ENCODE measurements at regions not wholly inside any gene's neighbourhood (a gene's known extent, or its start where the extent isn't known, plus 50 kb on each side); places are given as distances from the start of the nearest gene placed in this dataset.
"Not testable (repeated sequence)": the region's sequence is repeated elsewhere in the genome, so short reads cannot be mapped to it uniquely, and the experiment has no call there.

DNA sequence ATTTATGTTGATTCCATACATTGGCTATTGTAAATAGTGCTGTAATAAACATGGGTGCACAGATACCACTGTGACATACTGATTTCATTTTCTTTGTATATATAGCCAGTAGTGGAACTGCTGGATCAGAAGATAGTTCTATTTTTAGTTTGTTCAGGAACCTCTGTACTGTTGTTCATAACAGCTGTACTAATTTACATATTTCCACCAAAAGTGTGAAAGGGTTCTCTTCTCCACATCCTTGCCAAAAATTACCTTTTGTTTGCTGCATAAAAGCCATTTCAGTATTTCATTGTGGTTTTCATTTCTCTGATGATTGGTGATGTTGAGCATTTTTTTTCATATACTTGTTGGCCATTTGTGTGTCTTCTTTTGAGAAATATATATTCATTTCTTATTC lies 1962.1 kb downstream of the PCDH9 start:
- Mint-ChIP-seq H3K36me3 (no peaks in the 10 kb centered on the region), H3K27ac (no peak overlapping the region), H3K4me3 (no peak overlapping the region), H3K27me3 (no peaks in the 10 kb centered on the region), H3K4me1 (no peaks in the 10 kb centered on the region), H3K9me3 (peaks cover 0 to 4% (median 3%) of the 10 kb centered on the region in 7 donors)
- ATAC-seq (ENCODE audit: low read depth in 2 of 2) = no peak
- no peak for DNase-seq

DNA sequence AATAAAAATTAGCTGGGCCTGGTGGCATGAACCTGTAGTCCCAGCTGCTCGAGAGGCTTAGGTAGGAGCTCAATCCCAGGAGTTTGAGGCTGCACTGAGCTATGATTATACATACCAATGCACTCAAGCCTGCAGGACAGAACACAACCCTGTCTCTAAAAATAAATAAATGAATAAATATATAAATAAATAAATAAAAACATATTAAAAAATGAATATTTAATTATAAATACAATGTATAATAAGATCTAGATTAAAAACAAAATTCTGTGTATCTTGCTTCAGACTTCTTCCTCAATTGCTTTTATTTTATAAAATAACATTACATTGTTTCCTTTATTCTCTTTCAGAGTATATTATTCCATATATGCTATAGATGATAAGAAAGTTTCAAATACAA lies 1964.1 kb downstream of the PCDH9 start:
- Mint-ChIP-seq H3K27me3 (no peaks in the 10 kb centered on the region), H3K9me3 (peaks cover 0 to under 1% (median 0%) of the 10 kb centered on the region in 7 donors), H3K27ac (no peak overlapping the region), H3K36me3 (no peaks in the 10 kb centered on the region), H3K4me3 (no peak overlapping the region), H3K4me1 (peaks cover 0 to 7% (median 4%) of the 10 kb centered on the region in 3 donors)
- DNase-seq (no peak), ATAC-seq (ENCODE audit: low read depth in 2 of 2) (no peak)

GRCh38 chr13:65264066-65264465 lies 1966.1 kb downstream of the PCDH9 start:
- no peak for DNase-seq
- no peak overlapping the region for H3K27ac Mint-ChIP-seq

GRCh38 chr13:65260946-65261891 lies 1968.9 kb downstream of the PCDH9 start:
- H3K27ac Mint-ChIP-seq = peak overlapping the region in 2 of 6 donors; percentile 21 to 78
- H3K27me3 Mint-ChIP-seq = no peaks in the 10 kb centered on the region
- no peak for ATAC-seq (ENCODE audit: low read depth in 2 of 2)
- no peaks in the 10 kb centered on the region for H3K36me3 Mint-ChIP-seq
- H3K4me3 Mint-ChIP-seq = peak overlapping the region in 2 of 8 donors; percentile 3 to 6
- H3K9me3 Mint-ChIP-seq = no peaks in the 10 kb centered on the region
- DNase-seq = no peak
- H3K4me1 Mint-ChIP-seq = peaks cover 0 to 8% (median 4%) of the 10 kb centered on the region in 3 donors

More at GRCh38 chr13:65264066-65264465, 1966.1 kb downstream of the PCDH9 start:
- H3K4me1 Mint-ChIP-seq = peaks cover 0 to 8% (median 4%) of the 10 kb centered on the region in 3 donors
- H3K9me3 Mint-ChIP-seq = no peaks in the 10 kb centered on the region
- no peaks in the 10 kb centered on the region for H3K27me3 Mint-ChIP-seq
- no peak overlapping the region for H3K4me3 Mint-ChIP-seq
- ATAC-seq (ENCODE audit: low read depth in 2 of 2) = no peak
- H3K36me3 Mint-ChIP-seq = no peaks in the 10 kb centered on the region

GRCh38 chr13:65240773-65241172 lies 1989.4 kb downstream of the PCDH9 start:
- no peak overlapping the region for H3K27ac Mint-ChIP-seq
- no peaks in the 10 kb centered on the region for H3K27me3 Mint-ChIP-seq
- no peak overlapping the region for H3K4me3 Mint-ChIP-seq
- H3K36me3 Mint-ChIP-seq = no peaks in the 10 kb centered on the region
- DNase-seq (no peak), ATAC-seq (ENCODE audit: low read depth in 2 of 2) (no peak)
- H3K9me3 Mint-ChIP-seq = peaks cover 0 to 15% (median 9%) of the 10 kb centered on the region in 7 donors
- H3K4me1 Mint-ChIP-seq = no peaks in the 10 kb centered on the region

DNA sequence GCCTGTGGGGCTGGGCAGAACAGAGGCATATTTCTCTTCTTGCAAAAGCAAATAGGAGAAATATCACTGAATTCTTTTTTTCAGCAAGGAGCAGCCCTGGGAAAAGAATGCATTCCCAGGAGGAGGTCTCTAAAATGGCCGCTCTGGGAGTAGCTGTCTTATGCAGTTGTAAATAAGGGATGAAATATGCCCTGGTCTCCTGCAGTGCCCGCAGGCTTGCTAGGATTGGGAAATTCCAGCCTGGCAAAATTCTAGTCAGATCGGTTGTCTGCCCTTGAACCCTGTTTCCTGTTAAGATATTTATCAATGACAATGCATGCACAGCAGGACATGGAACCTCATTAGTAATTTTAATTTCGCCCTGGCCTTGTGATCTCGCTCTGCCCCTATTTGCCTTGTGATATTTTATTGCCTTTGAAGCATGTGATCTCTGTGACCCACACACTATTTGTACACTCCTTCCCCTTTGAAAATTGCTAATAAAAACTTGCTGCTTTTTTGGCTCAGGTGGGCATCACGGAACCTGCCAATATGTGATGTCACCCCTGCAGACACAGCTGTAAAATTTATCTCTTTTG lies 1993.2 kb downstream of the PCDH9 start:
- no peak for DNase-seq
- Mint-ChIP-seq H3K9me3 (peaks cover 4 to 21% (median 11%) of the 10 kb centered on the region in 7 donors), H3K36me3 (no peaks in the 10 kb centered on the region), H3K4me1 (no peaks in the 10 kb centered on the region), H3K27ac (no peak overlapping the region), H3K4me3 (no peak overlapping the region), H3K27me3 (no peaks in the 10 kb centered on the region)
- ATAC-seq (ENCODE audit: low read depth in 2 of 2) = no peak

DNA sequence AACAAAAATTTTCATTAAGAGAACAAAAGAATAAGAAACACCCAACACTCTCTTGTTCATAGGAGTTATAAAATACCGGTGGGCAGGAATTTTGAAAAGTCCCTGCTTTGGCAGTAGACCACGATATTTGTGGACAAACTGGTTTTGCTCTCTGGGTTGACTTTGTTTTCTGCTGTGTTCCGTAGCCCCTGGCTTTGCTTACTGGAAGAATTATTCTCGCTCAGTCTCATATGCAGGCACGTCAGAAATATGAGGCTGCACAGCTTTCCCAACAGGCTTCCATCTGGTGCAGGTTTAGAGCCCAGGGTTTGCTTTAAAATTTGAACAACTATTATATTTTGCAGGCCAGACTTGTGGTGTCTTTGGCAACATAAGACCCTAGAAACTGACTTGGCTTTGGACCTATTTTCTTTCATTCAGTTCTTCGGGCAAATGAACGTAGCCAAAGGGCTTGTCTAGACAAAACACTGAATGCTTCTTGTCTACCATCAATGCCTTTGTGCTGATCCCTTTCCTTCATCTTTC lies 2012.6 kb downstream of the PCDH9 start:
- Mint-ChIP-seq H3K36me3 (no peaks in the 10 kb centered on the region), H3K9me3 (peaks cover 0 to 12% (median 5%) of the 10 kb centered on the region in 7 donors), H3K27ac (no peak overlapping the region), H3K4me3 (no peak overlapping the region), H3K27me3 (no peaks in the 10 kb centered on the region), H3K4me1 (no peaks in the 10 kb centered on the region)
- ATAC-seq (ENCODE audit: low read depth in 2 of 2) = no peak
- no peak for DNase-seq

DNA sequence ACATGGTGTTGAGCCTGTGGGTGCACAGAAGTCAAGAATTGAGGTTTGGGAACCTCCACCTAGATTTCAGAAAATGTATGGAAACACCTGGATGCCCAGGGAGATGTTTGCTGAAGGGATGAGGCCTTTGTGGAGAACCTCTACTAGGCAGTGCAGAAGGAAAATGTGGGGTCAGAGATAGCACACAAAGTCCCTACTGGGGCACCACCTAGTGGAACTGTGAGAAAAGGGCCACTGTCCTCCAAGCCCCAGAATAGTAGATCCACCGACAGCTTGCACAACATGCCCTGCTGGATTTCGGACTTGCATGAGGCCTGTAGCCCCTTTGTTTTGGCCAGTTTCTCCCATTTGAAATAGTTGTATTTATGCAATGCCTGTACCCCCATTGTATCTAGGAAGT lies 2027.3 kb downstream of the PCDH9 start:
- peaks cover 3 to 15% (median 9%) of the 10 kb centered on the region in 7 donors for H3K9me3 Mint-ChIP-seq
- not testable (repeated sequence) for H3K27ac Mint-ChIP-seq; H3K36me3 Mint-ChIP-seq; ATAC-seq (ENCODE audit: low read depth in 2 of 2); H3K27me3 Mint-ChIP-seq; H3K4me3 Mint-ChIP-seq; H3K4me1 Mint-ChIP-seq; DNase-seq

DNA sequence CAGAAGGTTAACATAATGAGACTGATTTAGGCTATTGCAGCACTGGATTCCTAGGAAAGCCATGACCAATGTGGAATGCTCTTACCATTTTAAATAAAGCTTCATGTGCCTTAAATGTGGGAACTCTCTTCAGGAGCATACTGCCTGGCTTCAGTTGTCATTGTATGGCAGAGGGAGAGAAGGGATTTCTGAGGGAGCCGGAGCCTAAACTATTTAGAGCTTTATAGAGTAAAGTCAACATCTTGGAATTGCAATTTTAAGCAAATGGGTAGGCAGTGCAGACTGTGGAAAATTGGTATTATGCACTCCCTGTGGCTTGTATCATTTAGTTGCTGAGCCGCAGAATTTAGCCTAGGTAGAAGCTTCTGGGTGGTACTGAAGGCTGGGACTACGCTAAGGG lies 2041.4 kb downstream of the PCDH9 start:
- Mint-ChIP-seq H3K27ac (peak overlapping the region in 1 of 6 donors; percentile 40), H3K4me3 (no peak overlapping the region), H3K4me1 (no peaks in the 10 kb centered on the region), H3K27me3 (no peaks in the 10 kb centered on the region), H3K36me3 (no peaks in the 10 kb centered on the region), H3K9me3 (peaks cover 0 to 22% (median 3%) of the 10 kb centered on the region in 7 donors)
- no peak for DNase-seq
- no peak for ATAC-seq (ENCODE audit: low read depth in 2 of 2)

DNA sequence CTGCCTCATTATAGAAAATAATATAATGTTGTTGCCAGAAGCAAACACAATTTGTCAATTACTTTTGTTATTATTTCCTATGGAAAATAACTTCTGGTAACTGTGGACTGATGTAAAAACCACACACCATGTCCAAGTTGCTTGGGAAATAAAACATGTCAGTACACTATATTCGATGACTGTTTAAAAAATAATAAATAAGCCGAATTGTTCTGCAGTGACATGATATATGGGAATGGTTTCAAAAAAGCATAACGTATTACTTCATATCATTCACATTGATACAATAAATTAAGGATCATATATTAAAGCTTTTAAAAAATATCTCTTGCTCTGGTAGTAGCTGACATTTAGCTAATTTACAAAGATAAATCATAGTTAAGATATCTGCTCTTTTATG lies 2062.1 kb downstream of the PCDH9 start:
- Mint-ChIP-seq H3K4me1 (no peaks in the 10 kb centered on the region), H3K27ac (no peak overlapping the region), H3K4me3 (no peak overlapping the region), H3K36me3 (no peaks in the 10 kb centered on the region), H3K27me3 (no peaks in the 10 kb centered on the region), H3K9me3 (peaks cover 0 to 4% (median 0%) of the 10 kb centered on the region in 7 donors)
- no peak for DNase-seq
- ATAC-seq (ENCODE audit: low read depth in 2 of 2) = no peak

DNA sequence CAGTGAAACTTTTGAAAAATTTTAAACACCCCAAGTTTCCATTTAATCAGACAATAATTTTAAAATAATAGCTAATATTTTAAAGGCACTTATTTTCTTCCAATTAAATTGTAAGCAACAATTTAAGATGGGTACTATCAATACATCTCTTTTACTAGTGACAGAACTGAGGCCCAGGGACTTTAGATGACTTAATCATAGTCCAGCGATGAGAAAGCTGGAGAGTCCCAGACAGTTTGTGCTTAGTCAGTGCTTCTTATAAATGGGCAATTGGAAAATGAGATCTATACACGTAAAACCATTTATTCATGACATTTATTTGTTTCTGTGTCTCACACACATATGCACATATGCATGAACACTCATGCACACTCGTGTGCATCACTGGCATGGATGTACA lies 2063.5 kb downstream of the PCDH9 start:
- Mint-ChIP-seq H3K4me3 (no peak overlapping the region), H3K36me3 (no peaks in the 10 kb centered on the region), H3K4me1 (no peaks in the 10 kb centered on the region), H3K9me3 (peaks cover 0 to 5% (median 0%) of the 10 kb centered on the region in 7 donors), H3K27me3 (no peaks in the 10 kb centered on the region), H3K27ac (no peak overlapping the region)
- DNase-seq = no peak
- ATAC-seq (ENCODE audit: low read depth in 2 of 2) = no peak

DNA sequence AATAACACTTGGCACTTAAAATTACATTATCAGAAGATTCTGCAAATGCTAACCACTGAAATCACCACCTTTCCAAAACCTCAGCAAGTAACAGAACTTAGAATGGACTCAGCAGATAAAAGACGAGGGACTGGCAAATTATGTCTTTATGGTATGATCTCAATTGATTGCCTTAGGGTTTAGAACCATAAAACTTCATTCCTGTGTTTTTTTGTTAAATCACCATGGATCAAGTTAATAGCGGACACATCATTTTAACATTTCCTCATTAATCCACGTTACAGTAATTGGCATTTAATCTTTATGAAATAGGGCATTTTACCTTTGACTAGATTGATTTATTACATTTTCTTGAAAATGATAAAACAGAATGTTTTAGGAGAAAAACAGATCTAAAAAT lies 2070.3 kb downstream of the PCDH9 start:
- DNase-seq (no peak), ATAC-seq (ENCODE audit: low read depth in 2 of 2) (no peak)
- Mint-ChIP-seq H3K27me3 (no peaks in the 10 kb centered on the region), H3K9me3 (peaks cover 0 to 5% (median 1%) of the 10 kb centered on the region in 7 donors), H3K4me3 (no peak overlapping the region), H3K27ac (no peak overlapping the region), H3K4me1 (no peaks in the 10 kb centered on the region), H3K36me3 (no peaks in the 10 kb centered on the region)

DNA sequence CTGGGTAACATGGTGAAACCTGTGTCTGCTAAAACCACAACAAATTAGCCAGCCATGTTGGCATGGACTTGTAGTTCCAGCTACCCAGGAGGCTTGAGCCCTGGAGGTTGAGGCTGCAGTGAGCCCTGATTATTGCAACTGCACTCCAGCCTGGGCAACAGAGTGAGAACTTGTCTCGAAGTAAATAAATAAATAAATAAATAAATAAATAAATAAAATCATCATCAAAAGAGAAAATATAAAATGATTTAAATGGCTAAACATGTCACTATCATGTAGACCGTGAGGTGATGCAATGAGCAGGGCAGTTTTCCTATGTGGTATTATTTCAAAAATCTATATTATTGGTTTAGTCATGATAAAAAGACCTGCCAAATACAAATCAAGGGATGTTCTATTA lies 2074.3 kb downstream of the PCDH9 start:
- DNase-seq (no peak), ATAC-seq (ENCODE audit: low read depth in 2 of 2) (no peak)
- no peaks in the 10 kb centered on the region for H3K27me3 Mint-ChIP-seq
- H3K4me3 Mint-ChIP-seq = no peak overlapping the region
- H3K36me3 Mint-ChIP-seq = no peaks in the 10 kb centered on the region
- H3K9me3 Mint-ChIP-seq = peaks cover 0 to 7% (median 0%) of the 10 kb centered on the region in 7 donors
- H3K27ac Mint-ChIP-seq = no peak overlapping the region
- H3K4me1 Mint-ChIP-seq = no peaks in the 10 kb centered on the region
